GM12875 (cell line): ENCODE measurements at regions not wholly inside any gene's neighbourhood (a gene's known extent, or its start where the extent isn't known, plus 50 kb on each side); places are given as distances from the start of the nearest gene placed in this dataset.
"Not testable (repeated sequence)": the region's sequence is repeated elsewhere in the genome, so short reads cannot be mapped to it uniquely, and the experiment has no call there.

Experiments
- H3K4me3 ChIP-seq: one replicate; pipeline ENCODE4 v1.5.1; 2011; ENCODE audit warnings: low read depth, low read length, control low read depth
- TF ChIP-seq, protein P1 (sequence below): IDR thresholded peaks from 2 replicates; pipeline ENCODE4 v1.5.1; 2011; ENCODE audit warnings: low read depth, mild to moderate bottlenecking, control low read depth, inconsistent platforms, low read length, moderate library complexity, borderline replicate concordance; ENCODE audit not compliant: insufficient read depth

- TF ChIP-seq, protein P1, sequence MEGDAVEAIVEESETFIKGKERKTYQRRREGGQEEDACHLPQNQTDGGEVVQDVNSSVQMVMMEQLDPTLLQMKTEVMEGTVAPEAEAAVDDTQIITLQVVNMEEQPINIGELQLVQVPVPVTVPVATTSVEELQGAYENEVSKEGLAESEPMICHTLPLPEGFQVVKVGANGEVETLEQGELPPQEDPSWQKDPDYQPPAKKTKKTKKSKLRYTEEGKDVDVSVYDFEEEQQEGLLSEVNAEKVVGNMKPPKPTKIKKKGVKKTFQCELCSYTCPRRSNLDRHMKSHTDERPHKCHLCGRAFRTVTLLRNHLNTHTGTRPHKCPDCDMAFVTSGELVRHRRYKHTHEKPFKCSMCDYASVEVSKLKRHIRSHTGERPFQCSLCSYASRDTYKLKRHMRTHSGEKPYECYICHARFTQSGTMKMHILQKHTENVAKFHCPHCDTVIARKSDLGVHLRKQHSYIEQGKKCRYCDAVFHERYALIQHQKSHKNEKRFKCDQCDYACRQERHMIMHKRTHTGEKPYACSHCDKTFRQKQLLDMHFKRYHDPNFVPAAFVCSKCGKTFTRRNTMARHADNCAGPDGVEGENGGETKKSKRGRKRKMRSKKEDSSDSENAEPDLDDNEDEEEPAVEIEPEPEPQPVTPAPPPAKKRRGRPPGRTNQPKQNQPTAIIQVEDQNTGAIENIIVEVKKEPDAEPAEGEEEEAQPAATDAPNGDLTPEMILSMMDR, result no peak
- no peak overlapping the region for H3K4me3 ChIP-seq
Observed at GRCh38 chr1:47596328-47596727, 158.5 kb downstream of the FOXD2 start.

DNA sequence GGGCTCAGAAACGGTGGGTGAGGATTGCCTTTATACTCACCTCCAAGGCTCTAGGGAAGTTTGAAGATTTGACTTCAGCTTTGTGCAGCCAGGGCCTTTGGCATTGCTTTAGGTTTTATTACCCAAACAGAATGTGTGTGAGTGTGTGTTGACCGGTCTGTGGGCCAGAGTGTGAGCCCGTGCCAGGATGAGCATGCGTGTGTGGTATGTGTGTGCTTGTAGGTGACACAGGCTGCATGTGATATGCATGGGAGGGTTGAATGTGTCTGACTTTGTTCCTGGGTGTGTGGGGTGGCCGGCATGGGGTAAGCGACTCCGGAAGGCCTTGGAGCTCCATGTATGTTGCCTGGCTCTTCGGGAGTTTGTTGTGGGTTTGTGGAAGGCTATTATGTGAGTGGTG is 160.5 kb downstream of the FOXD2 start:
- H3K4me3 ChIP-seq, result no peak overlapping the region
- TF ChIP-seq, protein P1, result no peak

- TF ChIP-seq, protein P1, result no peak
- H3K4me3 ChIP-seq, result no peak overlapping the region
Observed at GRCh38 chr1:47599777-47600176, 161.9 kb downstream of the FOXD2 start.

- not testable (repeated sequence) for H3K4me3 ChIP-seq
Observed at GRCh38 chr1:47602491-47602890, 164.6 kb downstream of the FOXD2 start.

- not testable (repeated sequence) for H3K4me3 ChIP-seq
Observed at GRCh38 chr1:47604869-47605268, 167.0 kb downstream of the FOXD2 start.

DNA sequence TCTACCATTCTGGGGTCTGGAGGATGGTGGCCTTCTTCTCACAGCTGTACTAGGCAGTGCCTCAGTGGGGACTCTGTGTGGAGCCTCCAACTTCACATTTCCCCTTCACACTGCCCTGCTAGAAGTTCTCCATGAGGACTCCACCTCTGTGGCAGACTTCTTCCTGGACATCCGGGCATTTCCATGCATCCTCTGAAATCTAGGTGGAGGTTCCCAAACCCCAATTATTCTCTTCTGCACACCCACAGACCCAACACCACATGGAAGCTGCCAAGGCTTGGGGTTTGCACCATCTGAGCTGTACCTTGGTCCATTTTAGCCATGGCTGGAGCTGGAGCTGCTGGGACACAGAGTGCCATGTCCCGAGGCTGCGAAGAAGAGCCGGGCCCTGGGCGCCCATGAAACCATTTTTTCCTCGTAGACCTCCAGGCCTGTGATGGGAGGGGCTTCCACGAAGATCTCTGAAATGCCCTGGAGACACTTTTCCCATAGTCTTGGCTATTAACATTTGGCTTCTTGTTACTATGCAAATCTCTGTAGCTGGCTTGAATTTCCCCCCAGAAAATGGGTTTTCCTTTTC is 170.5 kb downstream of the FOXD2 start:
- H3K4me3 ChIP-seq, result no peak overlapping the region
- TF ChIP-seq, protein P1, result no peak

- H3K4me3 ChIP-seq, result no peak overlapping the region
- TF ChIP-seq, protein P1, result no peak
Observed at GRCh38 chr1:47611992-47612391, 174.1 kb downstream of the FOXD2 start.

- TF ChIP-seq, protein P1, result no peak
- no peak overlapping the region for H3K4me3 ChIP-seq
Observed at GRCh38 chr1:47612819-47613218, 175.0 kb downstream of the FOXD2 start.
